H1 (cell line): ENCODE measurements at regions not wholly inside any gene's neighbourhood (a gene's known extent, or its start where the extent isn't known, plus 50 kb on each side); places are given as distances from the start of the nearest gene placed in this dataset.

Experiments
- CTCF ChIA-PET: fragments of 300-600 bp; sonication (Branson Sonifier 250); formaldehyde crosslinking; loops from one replicate; lab custom pipeline; 2021; ENCODE audit not compliant: partially characterized antibody; lab: Charles Lee
- POLR2A ChIA-PET: fragments of 300-600 bp; sonication (Branson Sonifier 250); formaldehyde crosslinking; loops from one replicate; lab custom pipeline; 2021; ENCODE audit warnings: inconsistent platforms; ENCODE audit not compliant: partially characterized antibody; lab: Charles Lee
- DNase-seq, 2 experiments: peaks; one replicate each; pipeline versions ENCODE4 v3.0.0 to v3.0.0-alpha.2; 2010 to 2022; ENCODE audit warnings: low spot score in 2 of 2, low read depth in 1 of 2, mixed read lengths in 1 of 2
- FAIRE-seq: peaks from 2 replicates; lab custom pipeline; 2011; peaks lifted over from hg19 to GRCh38; lab: Jason Lieb, UNC
- H2AFZ ChIP-seq: 2 replicates; pipeline ENCODE4 v1.8.1; 2012; ENCODE audit warnings: low read length, inconsistent platforms
- H2AK5ac ChIP-seq: 2 replicates; pipeline ENCODE4 v1.6.1; 2013; ENCODE audit warnings: low read depth, low read length
- H2BK120ac ChIP-seq: replicated peaks from 2 replicates; pipeline ENCODE3; 2013; ENCODE audit warnings: low read depth, low read length, inconsistent platforms
- H2BK12ac ChIP-seq: 2 replicates; pipeline ENCODE4 v1.6.1; 2013; ENCODE audit warnings: low read depth, low read length
- H2BK15ac ChIP-seq: 2 replicates; pipeline ENCODE4 v1.6.1; 2013; ENCODE audit warnings: low read length
- H2BK20ac ChIP-seq: 2 replicates; pipeline ENCODE4 v1.6.1; 2013; ENCODE audit warnings: low read length
- H2BK5ac ChIP-seq: 2 replicates; pipeline ENCODE4 v1.6.1; 2013; ENCODE audit warnings: low read depth, low read length
- H3K14ac ChIP-seq: 2 replicates; pipeline ENCODE4 v1.6.1; 2013; ENCODE audit warnings: inconsistent platforms; ENCODE audit not compliant: insufficient read length
- H3K18ac ChIP-seq: 2 replicates; pipeline ENCODE4 v1.6.1; 2013; ENCODE audit warnings: low read length; ENCODE audit errors: extremely low read depth
- H3K23ac ChIP-seq: 2 replicates; pipeline ENCODE4 v1.6.1; 2013; ENCODE audit warnings: inconsistent platforms; ENCODE audit not compliant: insufficient read length
- H3K23me2 ChIP-seq: 2 replicates; pipeline ENCODE4 v1.6.1; 2013; ENCODE audit warnings: low read depth, low read length
- H3K27ac ChIP-seq: 2 replicates; pipeline ENCODE4 v1.6.1; 2011; ENCODE audit warnings: low read depth, low read length, inconsistent platforms
- H3K27me3 ChIP-seq, 4 experiments: replicated peaks in 1 of 4; 1 replicate in 1 of 4; 2 replicates in 3 of 4; pipeline versions ENCODE4 v1.6.1 to v1.8.1; 2011 to 2013; ENCODE audit warnings: low read length in 3 of 4, mild to moderate bottlenecking in 3 of 4, inconsistent platforms in 2 of 4, mixed read lengths in 2 of 4, moderate library complexity in 1 of 4; ENCODE audit not compliant: control insufficient read depth in 3 of 4, insufficient read depth in 3 of 4; ENCODE audit errors: extremely low read depth in 1 of 4
- H3K36me3 ChIP-seq, 4 experiments: 2 replicates each; pipeline versions ENCODE4 v1.6.1 to v1.8.1; 2011 to 2013; ENCODE audit warnings: mild to moderate bottlenecking in 4 of 4, low read length in 3 of 4, moderate library complexity in 2 of 4, control low read depth in 1 of 4, inconsistent platforms in 1 of 4; ENCODE audit not compliant: insufficient read depth in 4 of 4, control insufficient read depth in 2 of 4
- H3K4ac ChIP-seq: replicated peaks from 2 replicates; pipeline ENCODE3; 2013; ENCODE audit warnings: low read length, low read depth, mixed read lengths, inconsistent platforms; ENCODE audit not compliant: insufficient read length
- H3K4me1 ChIP-seq, 4 experiments: replicated peaks in 1 of 4; 1 replicate in 1 of 4; 2 replicates in 3 of 4; pipeline versions ENCODE4 v1.6.1 to v1.8.1; 2011 to 2013; ENCODE audit warnings: low read length in 3 of 4, inconsistent platforms in 2 of 4, mixed read lengths in 1 of 4; ENCODE audit not compliant: insufficient read depth in 4 of 4, control insufficient read depth in 3 of 4
- H3K4me2 ChIP-seq, 2 experiments: 2 replicates each; pipeline versions ENCODE4 v1.6.1 to v1.8.1; 2011 to 2013; ENCODE audit warnings: low read depth in 2 of 2, low read length in 2 of 2, control low read depth in 1 of 2, inconsistent platforms in 1 of 2, mild to moderate bottlenecking in 1 of 2; ENCODE audit not compliant: insufficient read depth in 1 of 2
- H3K4me3 ChIP-seq, 4 experiments: fragments of 200-600, 300-600 bp in 1 of 4; sonication (generic), shearing (Covaris generic), sonication (Bioruptor Twin) in 1 of 4; 2 replicates each; pipeline versions ENCODE4 v1.5.1 to v1.8.1; 2011 to 2016; ENCODE audit warnings: low read length in 4 of 4, low read depth in 3 of 4, control low read depth in 2 of 4, inconsistent platforms in 2 of 4, mild to moderate bottlenecking in 2 of 4, mixed read lengths in 1 of 4, moderate library complexity in 1 of 4; ENCODE audit not compliant: insufficient read depth in 2 of 4; ENCODE audit errors: extremely low read depth in 1 of 4
- H3K56ac ChIP-seq: replicated peaks from 2 replicates; pipeline ENCODE3; 2013; ENCODE audit warnings: low read depth, mild to moderate bottlenecking, mixed read lengths, low read length, inconsistent platforms; ENCODE audit not compliant: insufficient read length
- H3K79me1 ChIP-seq: 2 replicates; pipeline ENCODE4 v1.6.1; 2013; ENCODE audit warnings: low read depth, low read length, control low read depth
- H3K79me2 ChIP-seq, 2 experiments: 2 replicates each; pipeline versions ENCODE4 v1.6.1 to v1.8.1; 2012 to 2013; ENCODE audit warnings: low read length in 2 of 2, mild to moderate bottlenecking in 2 of 2, inconsistent platforms in 1 of 2; ENCODE audit not compliant: insufficient read depth in 2 of 2, control insufficient read depth in 1 of 2
- H3K9ac ChIP-seq, 4 experiments: replicated peaks in 1 of 4; 1 replicate in 1 of 4; 2 replicates in 3 of 4; pipeline versions ENCODE4 v1.6.1 to v1.8.1; 2011 to 2013; ENCODE audit warnings: low read depth in 3 of 4, low read length in 3 of 4, control low read depth in 2 of 4, mild to moderate bottlenecking in 2 of 4, moderate library complexity in 2 of 4, inconsistent platforms in 1 of 4; ENCODE audit errors: extremely low read depth in 1 of 4
- H3K9me3 ChIP-seq, 2 experiments: 2 replicates each; pipeline versions ENCODE4 v1.6.1 to v1.8.1; 2012 to 2013; ENCODE audit warnings: mild to moderate bottlenecking in 2 of 2, moderate library complexity in 2 of 2, control low read depth in 1 of 2, inconsistent platforms in 1 of 2, low read depth in 1 of 2, low read length in 1 of 2, mixed read lengths in 1 of 2; ENCODE audit not compliant: insufficient read depth in 2 of 2
- H4K20me1 ChIP-seq, 2 experiments: replicated peaks in 1 of 2; 2 replicates each; pipeline versions ENCODE3 to v1.8.1; 2011 to 2013; ENCODE audit warnings: inconsistent platforms in 2 of 2, low read length in 2 of 2, mild to moderate bottlenecking in 1 of 2; ENCODE audit not compliant: insufficient read depth in 2 of 2, control insufficient read depth in 1 of 2
- H4K5ac ChIP-seq: 2 replicates; pipeline ENCODE4 v1.6.1; 2013; ENCODE audit warnings: low read length, low read depth, mixed read lengths, inconsistent platforms; ENCODE audit not compliant: insufficient read length
- H4K8ac ChIP-seq: 2 replicates; pipeline ENCODE4 v1.8.0; 2013; ENCODE audit warnings: mild to moderate bottlenecking, moderate library complexity, low read length, inconsistent platforms; ENCODE audit not compliant: insufficient read depth; ENCODE audit errors: extremely low read depth
- H4K91ac ChIP-seq: replicated peaks from 2 replicates; pipeline ENCODE3; 2013; ENCODE audit warnings: low read length, mixed read lengths, inconsistent platforms; ENCODE audit not compliant: insufficient read length
- CTBP2 ChIP-seq: IDR thresholded peaks from 2 replicates; pipeline ENCODE4 v1.7.0; 2011; ENCODE audit warnings: borderline replicate concordance, mild to moderate bottlenecking, moderate library complexity, mixed read lengths, low read length; ENCODE audit not compliant: insufficient read depth, insufficient read length
- JUND ChIP-seq: IDR thresholded peaks from 2 replicates; pipeline ENCODE4 v1.6.1; 2011; ENCODE audit warnings: mild to moderate bottlenecking, improper control_type of control experiment, low read length
- KDM5A ChIP-seq: fragments of 200-600 bp; IDR thresholded peaks from 2 replicates; pipeline ENCODE4 v1.7.1; 2012; ENCODE audit warnings: mild to moderate bottlenecking, low read length, inconsistent platforms, mixed read lengths
- MAFK ChIP-seq: IDR thresholded peaks from 2 replicates; pipeline ENCODE4 v1.6.1; 2012; ENCODE audit warnings: low read depth, mild to moderate bottlenecking, improper control_type of control experiment, low read length
- PHF8 ChIP-seq: fragments of 200-600 bp; sonication (generic); conservative IDR thresholded peaks from 2 replicates; pipeline ENCODE4 v1.7.1; 2012; ENCODE audit warnings: low read depth, mild to moderate bottlenecking, inconsistent platforms, low read length, moderate library complexity
- RFX5 ChIP-seq: IDR thresholded peaks from 2 replicates; pipeline ENCODE4 v1.6.1; 2011; ENCODE audit warnings: low read depth, low read length, improper control_type of control experiment, borderline replicate concordance
- SAP30 ChIP-seq: fragments of 300-600 bp; sonication (generic); IDR thresholded peaks from 2 replicates; pipeline ENCODE4 v1.7.1; 2012; ENCODE audit warnings: low read length, moderate library complexity, mild to moderate bottlenecking, inconsistent platforms; ENCODE audit not compliant: insufficient read depth, insufficient replicate concordance
- SP4 ChIP-seq: IDR thresholded peaks from 2 replicates; pipeline ENCODE4 v1.6.1; 2012; ENCODE audit warnings: low read length, inconsistent platforms
- TEAD4 ChIP-seq: IDR thresholded peaks from 2 replicates; pipeline ENCODE4 v1.6.1; 2012; ENCODE audit warnings: low read depth, low read length, inconsistent platforms, mixed read lengths
- WGBS, 2 experiments: shearing (Covaris generic) in 1 of 2; methylation state at CpG; one replicate each; pipeline versions ENCODE4 v1.1.6 to v1.1.7; 2013 to 2015; ENCODE audit warnings: low lambda C conversion rate in 2 of 2, mixed read lengths in 2 of 2, inconsistent platforms in 1 of 2, low coverage in 1 of 2, missing lambda C conversion rate in 1 of 2; ENCODE audit not compliant: insufficient replicate concordance in 2 of 2, insufficient coverage in 1 of 2, insufficient read length in 1 of 2; ENCODE audit errors: extremely low coverage in 1 of 2, missing lambda C conversion rate in 1 of 2; 5-methylcytosine and 5-hydroxymethylcytosine counted together
- TF ChIP-seq, protein P1 (sequence below): IDR thresholded peaks from 2 replicates; pipeline ENCODE4 v1.6.1; 2011; ENCODE audit warnings: low read depth, mild to moderate bottlenecking, low read length; ENCODE audit not compliant: insufficient read depth
- TF ChIP-seq, protein P2 (sequence below): IDR thresholded peaks from 2 replicates; pipeline ENCODE4 v1.6.1; 2012; ENCODE audit warnings: low read length, inconsistent platforms
- TF ChIP-seq, protein P3 (sequence below): IDR thresholded peaks from 2 replicates; pipeline ENCODE4 v1.6.1; 2012; ENCODE audit warnings: inconsistent platforms

DNA sequence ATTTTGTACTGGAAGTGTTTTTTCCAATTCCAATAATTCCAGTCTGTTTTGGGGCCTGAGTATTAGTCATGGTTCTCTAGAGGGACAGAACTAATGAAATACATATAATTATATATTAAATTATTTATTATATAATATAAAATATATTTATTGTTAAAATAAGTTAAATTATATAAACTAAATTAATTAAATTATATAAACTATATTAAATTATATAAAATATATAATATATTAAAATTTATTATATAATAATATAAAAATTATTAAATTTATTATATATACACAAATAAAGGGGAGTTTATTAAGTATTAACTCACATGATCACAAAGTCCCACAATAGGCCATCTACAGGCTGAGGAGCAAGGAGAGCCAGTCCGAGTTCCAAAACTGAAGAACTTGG, 253.4 kb upstream of the NETO1 start:
- Histone ChIP-seq H2BK20ac (no peak overlapping the region), H2BK5ac (no peak overlapping the region), H4K5ac (no peak overlapping the region), H3K4ac (no peak overlapping the region), H3K9me3 (no peaks in the 10 kb centered on the region), H4K8ac (no peak overlapping the region), H3K79me2 (no peaks in the 10 kb centered on the region), H3K18ac (no peak overlapping the region), H4K20me1 (no peaks in the 10 kb centered on the region), H2BK120ac (no peak overlapping the region), H3K14ac (no peak overlapping the region), H3K27ac (no peak overlapping the region), H4K91ac (no peak overlapping the region), H3K4me2 (no peak overlapping the region), H3K36me3 (no peaks in the 10 kb centered on the region), H3K4me1 (no peaks in the 10 kb centered on the region), H2AFZ (no peak overlapping the region), H2AK5ac (no peak overlapping the region), H3K79me1 (no peaks in the 10 kb centered on the region), H2BK15ac (no peak overlapping the region), H3K4me3 (no peak overlapping the region), H3K56ac (no peak overlapping the region), H3K9ac (no peak overlapping the region), H3K27me3 (no peaks in the 10 kb centered on the region), H3K23me2 (no peaks in the 10 kb centered on the region), H2BK12ac (no peak overlapping the region), H3K23ac (no peak overlapping the region)
- TF ChIP-seq SAP30 (no peak), PHF8 (no peak), KDM5A (no peak), RFX5 (no peak), JUND (no peak), SP4 (no peak), MAFK (no peak), TEAD4 (no peak), CTBP2 (no peak)
- TF ChIP-seq, protein P1, sequence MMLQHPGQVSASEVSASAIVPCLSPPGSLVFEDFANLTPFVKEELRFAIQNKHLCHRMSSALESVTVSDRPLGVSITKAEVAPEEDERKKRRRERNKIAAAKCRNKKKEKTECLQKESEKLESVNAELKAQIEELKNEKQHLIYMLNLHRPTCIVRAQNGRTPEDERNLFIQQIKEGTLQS, result no peak
- TF ChIP-seq, protein P2, sequence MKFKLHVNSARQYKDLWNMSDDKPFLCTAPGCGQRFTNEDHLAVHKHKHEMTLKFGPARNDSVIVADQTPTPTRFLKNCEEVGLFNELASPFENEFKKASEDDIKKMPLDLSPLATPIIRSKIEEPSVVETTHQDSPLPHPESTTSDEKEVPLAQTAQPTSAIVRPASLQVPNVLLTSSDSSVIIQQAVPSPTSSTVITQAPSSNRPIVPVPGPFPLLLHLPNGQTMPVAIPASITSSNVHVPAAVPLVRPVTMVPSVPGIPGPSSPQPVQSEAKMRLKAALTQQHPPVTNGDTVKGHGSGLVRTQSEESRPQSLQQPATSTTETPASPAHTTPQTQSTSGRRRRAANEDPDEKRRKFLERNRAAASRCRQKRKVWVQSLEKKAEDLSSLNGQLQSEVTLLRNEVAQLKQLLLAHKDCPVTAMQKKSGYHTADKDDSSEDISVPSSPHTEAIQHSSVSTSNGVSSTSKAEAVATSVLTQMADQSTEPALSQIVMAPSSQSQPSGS, result no peak
- TF ChIP-seq, protein P3, sequence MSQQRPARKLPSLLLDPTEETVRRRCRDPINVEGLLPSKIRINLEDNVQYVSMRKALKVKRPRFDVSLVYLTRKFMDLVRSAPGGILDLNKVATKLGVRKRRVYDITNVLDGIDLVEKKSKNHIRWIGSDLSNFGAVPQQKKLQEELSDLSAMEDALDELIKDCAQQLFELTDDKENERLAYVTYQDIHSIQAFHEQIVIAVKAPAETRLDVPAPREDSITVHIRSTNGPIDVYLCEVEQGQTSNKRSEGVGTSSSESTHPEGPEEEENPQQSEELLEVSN, result no peak
- no peak for DNase-seq
- ChIA-PET POLR2A (no interaction called here), CTCF (no interaction called here)
- WGBS, 2 experiments, result 93% methylated on average over 1 of the region's 1 CpG; no CpG with 5 or more reads in 1 of the 2 experiments
- no peak for FAIRE-seq
